NCI-H526 treated with DMSO at 0.1 percent for 48 hours (cell line): ENCODE measurements at regions not wholly inside any gene's neighbourhood (a gene's known extent, or its start where the extent isn't known, plus 50 kb on each side); places are given as distances from the start of the nearest gene placed in this dataset.
"Not testable (repeated sequence)": the region's sequence is repeated elsewhere in the genome, so short reads cannot be mapped to it uniquely, and the experiment has no call there.

Experiments
- DNase-seq: peaks from one replicate; lab custom pipeline; 2025; lab: John Stamatoyannopoulos, UW

- DNase-seq = no peak
Observed at GRCh38 chr1:121519042-121519755, 334.4 kb downstream of the SRGAP2C start.

GRCh38 chr1:121519756-121520286 is 335.0 kb downstream of the SRGAP2C start:
- DNase-seq = not testable (repeated sequence)

DNA sequence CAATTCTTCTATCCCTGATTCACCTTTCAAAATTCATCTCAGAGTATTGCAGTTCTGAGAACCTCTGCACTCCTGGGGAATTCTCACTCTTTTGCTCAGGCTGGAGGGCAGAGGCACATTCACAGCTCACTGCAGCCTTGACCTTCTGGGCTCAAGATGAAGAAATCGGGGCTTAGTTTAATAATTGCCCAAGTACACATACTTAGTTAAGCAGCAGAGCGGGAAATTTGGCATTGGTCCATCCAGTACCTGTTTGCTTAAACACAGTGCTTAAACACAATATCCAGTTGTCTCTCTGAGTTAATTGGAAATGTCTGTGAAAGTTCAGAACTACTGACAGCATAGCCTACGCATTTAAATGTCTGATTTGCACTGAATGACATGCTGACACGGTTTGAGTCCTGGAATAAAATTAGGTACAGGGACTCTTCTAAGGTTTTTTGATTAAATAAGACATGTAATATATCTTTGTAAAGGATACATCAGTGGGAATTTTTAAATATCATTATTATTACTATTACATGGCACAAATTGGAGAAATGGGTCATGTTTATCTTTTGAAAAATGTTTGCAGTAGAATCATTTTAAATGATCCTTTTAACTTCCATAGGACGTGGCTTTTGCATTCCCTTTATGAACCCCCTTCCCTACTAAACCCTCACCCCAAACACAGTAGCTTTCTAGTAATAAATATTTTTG is 337.4 kb downstream of the SRGAP2C start:
- no peak for DNase-seq

DNA sequence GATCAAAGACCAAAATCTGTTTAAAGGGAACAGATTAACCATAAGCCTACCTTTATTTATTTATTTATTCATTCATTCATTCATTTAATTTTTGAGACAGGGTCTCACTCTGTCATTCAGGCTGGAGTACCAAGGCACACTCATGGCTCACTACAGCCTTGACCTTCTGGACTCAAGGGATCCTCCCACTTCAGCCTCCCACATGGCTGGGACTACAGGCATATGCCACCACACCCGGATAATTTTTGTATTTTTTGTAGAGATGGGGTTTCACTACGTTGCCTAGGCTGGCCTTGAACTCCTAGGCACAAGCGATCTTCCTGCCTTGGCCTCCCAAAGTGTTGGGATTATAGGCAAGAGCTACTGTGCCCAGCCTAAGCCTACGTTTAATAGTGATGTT is 338.3 kb downstream of the SRGAP2C start:
- not testable (repeated sequence) for DNase-seq

DNA sequence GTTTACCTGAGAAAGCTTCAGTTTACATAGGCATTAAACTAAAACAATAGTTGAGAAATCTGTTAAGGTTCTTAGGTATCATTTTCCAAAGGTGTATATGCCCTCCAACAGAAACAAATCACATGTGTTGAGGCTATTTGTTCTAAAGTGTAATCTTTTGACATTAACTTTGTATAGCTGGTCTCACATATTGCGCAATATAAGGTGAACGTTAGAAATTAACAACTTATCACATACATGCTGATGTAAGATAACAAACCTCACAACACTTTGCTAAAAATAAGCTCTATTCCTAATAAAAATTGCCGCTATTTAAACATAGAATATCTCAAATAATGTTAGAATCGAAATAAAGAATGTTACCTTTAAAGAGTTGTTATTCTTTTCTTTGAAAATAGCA is 340.6 kb downstream of the SRGAP2C start:
- DNase-seq = no peak

- DNase-seq = not testable (repeated sequence)
Observed at GRCh38 chr1:121528958-121529357, 344.2 kb downstream of the SRGAP2C start.

GRCh38 chr1:121530026-121530425 is 345.3 kb downstream of the SRGAP2C start:
- not testable (repeated sequence) for DNase-seq

GRCh38 chr1:121531747-121532146 is 347.0 kb downstream of the SRGAP2C start:
- DNase-seq = not testable (repeated sequence)

DNA sequence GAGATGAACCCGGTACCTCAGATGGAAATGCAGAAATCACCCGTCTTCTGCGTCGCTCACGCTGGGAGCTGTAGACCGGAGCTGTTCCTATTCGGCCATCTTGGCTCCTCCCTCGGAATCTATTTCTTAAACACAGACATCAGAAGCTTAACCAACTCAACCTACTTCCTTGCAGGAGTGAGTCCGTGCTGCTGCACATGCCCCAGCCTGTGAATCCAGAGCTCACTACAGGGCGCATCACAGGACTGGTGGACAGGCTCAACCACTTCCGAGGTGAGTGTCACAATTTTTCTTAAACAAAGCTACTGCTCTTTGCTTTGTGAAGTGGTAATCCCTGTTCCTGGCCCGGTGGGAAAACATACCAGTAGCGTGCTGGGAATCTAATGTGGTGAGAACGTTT is 353.4 kb downstream of the SRGAP2C start:
- DNase-seq = not testable (repeated sequence)

GRCh38 chr1:121538943-121539575 is 354.3 kb downstream of the SRGAP2C start:
- DNase-seq = no peak

DNA sequence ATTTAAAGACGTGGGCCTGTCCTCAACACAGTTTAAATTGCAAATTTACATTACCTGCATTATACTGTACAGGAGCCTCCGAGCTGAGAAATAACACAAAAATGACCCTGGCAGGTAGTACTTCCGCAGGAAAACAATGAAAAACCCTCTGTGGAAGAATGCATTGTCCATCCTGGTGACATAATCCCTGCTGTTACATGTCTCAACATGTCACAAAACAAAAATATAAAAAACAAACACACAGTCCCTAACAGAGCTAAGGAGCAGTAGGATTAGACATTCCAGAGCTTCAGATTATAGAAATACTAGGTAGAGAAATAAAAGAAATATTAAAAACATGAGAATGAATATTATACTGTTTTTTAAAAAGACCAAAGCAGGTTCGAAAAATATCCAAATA is 359.2 kb downstream of the SRGAP2C start:
- DNase-seq = not testable (repeated sequence)

GRCh38 chr1:121544500-121544899 is 359.7 kb downstream of the SRGAP2C start:
- no peak for DNase-seq

DNA sequence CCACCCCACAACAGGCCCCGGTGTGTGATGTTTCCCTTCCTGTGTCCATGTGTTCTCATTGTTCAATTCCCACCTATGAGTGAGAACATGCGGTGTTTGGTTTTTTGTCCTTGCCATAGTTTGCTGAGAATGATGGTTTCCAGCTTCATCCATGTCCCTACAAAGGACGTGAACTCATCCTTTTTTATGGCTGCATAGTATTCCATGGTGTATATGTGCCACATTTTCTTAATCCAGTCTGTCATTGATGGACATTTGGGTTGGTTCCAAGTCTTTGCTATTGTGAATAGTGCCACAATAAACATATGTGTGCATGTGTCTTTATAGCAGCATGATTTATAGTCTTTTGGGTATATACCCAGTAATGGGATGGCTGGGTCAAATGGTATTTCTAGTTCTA is 361.1 kb downstream of the SRGAP2C start:
- not testable (repeated sequence) for DNase-seq

- DNase-seq = no peak
Observed at GRCh38 chr1:121546830-121547591, 362.2 kb downstream of the SRGAP2C start.

DNA sequence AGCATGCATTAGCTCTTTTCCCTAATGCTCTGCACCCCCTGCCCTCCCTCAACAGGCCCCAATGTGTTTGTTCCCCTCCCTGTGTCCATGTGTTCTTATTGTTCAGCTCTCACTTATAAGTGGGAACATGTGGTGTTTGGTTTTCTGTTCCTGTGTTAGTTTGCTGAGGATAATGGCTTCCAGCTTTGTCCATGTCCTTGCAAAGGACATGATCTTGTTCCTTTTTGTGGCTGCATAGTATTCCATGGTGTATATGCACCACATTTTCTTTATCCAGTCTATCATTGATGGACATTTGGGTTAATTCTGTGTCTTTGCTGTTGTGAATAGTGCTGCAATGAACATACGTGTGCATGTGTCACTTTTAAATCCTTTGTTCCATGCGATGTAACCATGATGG is 363.0 kb downstream of the SRGAP2C start:
- DNase-seq = not testable (repeated sequence)

- DNase-seq = not testable (repeated sequence)
Observed at GRCh38 chr1:121550817-121551216, 366.0 kb downstream of the SRGAP2C start.

- not testable (repeated sequence) for DNase-seq
Observed at GRCh38 chr1:121551491-121551890, 366.7 kb downstream of the SRGAP2C start.

DNA sequence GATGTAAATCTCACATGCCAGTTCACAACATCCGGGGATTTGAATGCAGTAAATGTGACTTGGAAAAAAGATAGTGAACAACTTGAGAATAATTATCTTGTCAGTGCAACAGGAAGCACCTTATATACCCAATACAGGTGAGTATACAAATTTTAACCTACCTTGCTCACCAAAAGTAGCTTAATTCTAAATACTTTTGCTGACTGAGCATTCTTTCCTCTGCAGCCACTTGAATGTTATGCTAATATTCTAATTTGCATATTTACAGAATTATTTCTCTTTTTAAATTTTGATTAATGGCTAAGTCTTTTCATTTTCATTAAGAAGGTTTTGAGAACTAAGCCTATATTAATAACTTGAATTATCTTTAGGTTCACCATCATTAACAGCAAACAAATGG is 371.8 kb downstream of the SRGAP2C start:
- not testable (repeated sequence) for DNase-seq

GRCh38 chr1:121558034-121558433 is 373.3 kb downstream of the SRGAP2C start:
- DNase-seq = not testable (repeated sequence)

GRCh38 chr1:121558514-121558913 is 373.7 kb downstream of the SRGAP2C start:
- DNase-seq = no peak

DNA sequence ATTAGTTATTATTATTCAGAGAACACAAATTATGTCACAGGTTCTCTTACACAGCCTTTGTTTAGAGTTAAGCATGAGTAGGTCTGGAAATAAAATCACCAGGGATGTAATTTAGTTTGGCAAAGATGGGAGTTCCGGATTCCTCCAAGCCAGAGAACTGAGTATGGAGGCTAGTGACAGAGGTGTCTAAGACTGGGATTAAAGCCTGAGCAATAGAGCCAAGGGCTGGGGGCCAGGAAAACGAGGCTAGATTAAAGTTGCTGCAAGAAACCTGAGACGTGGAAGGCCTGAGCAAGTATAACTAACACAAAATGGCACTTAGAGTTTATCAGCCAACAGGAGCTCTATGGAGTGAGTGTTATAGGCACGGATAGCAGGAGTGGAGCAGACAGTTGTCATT is 381.6 kb downstream of the SRGAP2C start:
- DNase-seq = no peak

DNA sequence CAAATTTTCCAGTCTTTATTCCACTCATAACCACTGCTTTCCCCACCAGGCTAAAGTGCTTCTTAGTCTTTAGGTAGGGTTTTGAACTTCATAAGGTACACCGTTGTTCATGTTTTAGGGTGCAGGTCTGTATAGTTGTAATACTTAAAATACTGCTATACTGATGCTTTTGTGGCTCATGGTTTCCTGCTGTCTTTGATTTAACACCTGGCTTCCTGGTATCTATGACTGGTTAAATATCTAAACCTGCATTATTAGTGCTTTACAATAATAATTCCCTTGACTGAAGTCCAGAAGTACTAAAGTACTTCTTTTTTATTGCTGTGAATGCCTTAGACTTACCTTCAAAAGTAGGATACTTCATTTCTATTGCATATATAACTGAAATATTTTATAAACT is 384.7 kb downstream of the SRGAP2C start:
- no peak for DNase-seq
